Endothelial cell (in vitro differentiated cells): ENCODE measurements at regions not wholly inside any gene's neighbourhood (a gene's known extent, or its start where the extent isn't known, plus 50 kb on each side); places are given as distances from the start of the nearest gene placed in this dataset.

Experiments used
- DNase-seq: peaks from one replicate; pipeline ENCODE4 v3.0.0; 2021; ENCODE audit warnings: low spot score
- H3K27ac Mint-ChIP-seq: one replicate; pipeline ENCODE4 v1.8.0; 2021; ENCODE audit warnings: mixed read lengths, inconsistent platforms; ENCODE audit not compliant: unreplicated experiment
- H3K27me3 Mint-ChIP-seq: one replicate; pipeline ENCODE4 v1.8.0; 2021; ENCODE audit warnings: mild to moderate bottlenecking, moderate library complexity, mixed read lengths, inconsistent platforms; ENCODE audit not compliant: unreplicated experiment
- H3K36me3 Mint-ChIP-seq: one replicate; pipeline ENCODE4 v1.8.0; 2021; ENCODE audit warnings: mild to moderate bottlenecking, low read depth, mixed read lengths, inconsistent platforms; ENCODE audit not compliant: unreplicated experiment
- H3K4me1 Mint-ChIP-seq: one replicate; pipeline ENCODE4 v1.8.0; 2021; ENCODE audit warnings: mild to moderate bottlenecking, mixed read lengths, inconsistent platforms; ENCODE audit not compliant: unreplicated experiment
- H3K4me3 Mint-ChIP-seq: one replicate; pipeline ENCODE4 v1.8.0; 2021; ENCODE audit warnings: mild to moderate bottlenecking, mixed read lengths, inconsistent platforms; ENCODE audit not compliant: unreplicated experiment
- H3K9me3 Mint-ChIP-seq: one replicate; pipeline ENCODE4 v1.8.0; 2021; ENCODE audit warnings: mixed read lengths, inconsistent platforms; ENCODE audit not compliant: unreplicated experiment
- CTCF ChIP-seq: fragments of 200-600 bp; sonication (generic); IDR thresholded peaks from one replicate; pipeline ENCODE4 v1.5.0; 2021; ENCODE audit warnings: antibody characterized with exemption; ENCODE audit not compliant: unreplicated experiment

- Mint-ChIP-seq H3K9me3 (peaks cover 31% of the 10 kb centered on the region), H3K36me3 (peaks cover 3% of the 10 kb centered on the region), H3K4me3 (peak overlapping the region; percentile 2), H3K27ac (no peak overlapping the region), H3K4me1 (no peaks in the 10 kb centered on the region), H3K27me3 (peaks cover 5% of the 10 kb centered on the region)
- no peak for TF ChIP-seq CTCF
- no peak for DNase-seq
Observed at GRCh38 chr10:130983749-130984148, 327.8 kb downstream of the TCERG1L start.

GRCh38 chr10:130984686-130985085 lies 326.8 kb downstream of the TCERG1L start:
- Mint-ChIP-seq H3K27me3 (peaks cover 5% of the 10 kb centered on the region), H3K27ac (no peak overlapping the region), H3K36me3 (peaks cover 3% of the 10 kb centered on the region), H3K9me3 (peaks cover 38% of the 10 kb centered on the region), H3K4me3 (no peak overlapping the region), H3K4me1 (no peaks in the 10 kb centered on the region)
- no peak for TF ChIP-seq CTCF
- DNase-seq: no peak

GRCh38 chr10:130985158-130985753 lies 326.3 kb downstream of the TCERG1L start:
- H3K4me1 Mint-ChIP-seq: no peaks in the 10 kb centered on the region
- no peak overlapping the region for H3K27ac Mint-ChIP-seq
- H3K36me3 Mint-ChIP-seq: peaks cover 8% of the 10 kb centered on the region
- no peak overlapping the region for H3K4me3 Mint-ChIP-seq
- H3K9me3 Mint-ChIP-seq: peaks cover 43% of the 10 kb centered on the region
- DNase-seq: no peak
- peaks cover 8% of the 10 kb centered on the region for H3K27me3 Mint-ChIP-seq
- TF ChIP-seq CTCF: no peak

GRCh38 chr10:130986846-130987245 lies 324.7 kb downstream of the TCERG1L start:
- Mint-ChIP-seq H3K27me3 (peaks cover 8% of the 10 kb centered on the region), H3K27ac (no peak overlapping the region), H3K4me1 (no peaks in the 10 kb centered on the region), H3K9me3 (peaks cover 43% of the 10 kb centered on the region), H3K4me3 (no peak overlapping the region), H3K36me3 (peaks cover 8% of the 10 kb centered on the region)
- TF ChIP-seq CTCF: no peak
- no peak for DNase-seq

GRCh38 chr10:130987401-130987800 lies 324.1 kb downstream of the TCERG1L start:
- peaks cover 43% of the 10 kb centered on the region for H3K9me3 Mint-ChIP-seq
- TF ChIP-seq CTCF: no peak
- H3K36me3 Mint-ChIP-seq: peaks cover 8% of the 10 kb centered on the region

More at GRCh38 chr10:130987401-130987800, 324.1 kb downstream of the TCERG1L start:
- DNase-seq: no peak
- Mint-ChIP-seq H3K4me3 (no peak overlapping the region), H3K27me3 (peaks cover 8% of the 10 kb centered on the region), H3K27ac (no peak overlapping the region), H3K4me1 (no peaks in the 10 kb centered on the region)
